ENCODE measurements at regions not wholly inside any gene's neighbourhood (a gene's known extent, or its start where the extent isn't known, plus 50 kb on each side); places are given as distances from the start of the nearest gene placed in this dataset.

- POLR2A ChIA-PET = no interaction called here
- RAD21 ChIA-PET (ENCODE audit: unreplicated experiment) = no interaction called here
- CTCF ChIA-PET = no interaction called here
Measured at GRCh38 chr20:6339176-6339575, 216.3 kb upstream of the FERMT1 start.

DNA sequence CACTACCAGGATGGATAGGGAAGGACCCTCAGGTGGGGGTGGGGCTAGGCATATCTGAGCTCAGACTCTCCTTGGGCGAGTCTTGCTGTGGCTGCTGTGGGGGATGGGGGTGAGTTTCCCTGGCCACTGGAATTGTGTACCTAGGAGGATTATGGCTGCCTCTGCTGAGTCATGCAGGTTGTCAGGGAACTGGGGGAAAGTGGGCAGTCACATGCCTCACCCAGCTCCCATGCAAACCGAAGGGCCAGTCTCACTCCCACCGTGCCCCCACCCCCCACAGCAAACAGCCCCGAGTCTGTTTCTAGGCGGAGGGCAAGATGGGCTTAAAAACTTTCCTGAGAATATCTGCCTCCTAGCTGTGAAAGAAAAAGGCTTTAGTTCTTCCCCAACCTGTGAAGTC lies 210.3 kb upstream of the FERMT1 start:
- H3K9me3 ChIP-seq (replicated peaks; ENCODE audit: control insufficient read depth, insufficient read depth, low read length) = no peaks in the 10 kb centered on the region
- no peak for ATAC-seq
- no peaks in the 10 kb centered on the region for H3K36me3 ChIP-seq (ENCODE audit: control insufficient read depth in 2 of 2, insufficient read depth in 2 of 2, low read length in 1 of 2)
- FAIRE-seq = no peak
- H4K20me1 ChIP-seq (ENCODE audit: control insufficient read depth, insufficient read depth) = no peaks in the 10 kb centered on the region
- no peak for DNase-seq (ENCODE audit: low read depth, low spot score)
- no peak overlapping the region for H3K4me2 ChIP-seq (ENCODE audit: control insufficient read depth, insufficient read depth)
- in situ Hi-C loops (cut with MboI) (no loop called here), intact Hi-C loops (cut with micrococcal nuclease; ENCODE audit: unreplicated experiment) (no loop called here)
- H3K27ac ChIP-seq (ENCODE audit: control insufficient read depth, insufficient read depth) = no peak overlapping the region
- no peaks in the 10 kb centered on the region for H3K4me1 ChIP-seq (ENCODE audit: control insufficient read depth, insufficient read depth, low read length)
- no peak overlapping the region for H2AFZ ChIP-seq (ENCODE audit: control insufficient read depth, low read depth, low read length)
- CTCF ChIA-PET = interaction anchor here (1.1 kb wide), 1 partner anchor 156 kb away, joined by 3 read pairs; no protein-coding TSS in a partner anchor
- POLR2A ChIA-PET = no interaction called here
- no peak overlapping the region for H3K9ac ChIP-seq (ENCODE audit: control insufficient read depth, insufficient read depth, low read length)
- WGBS (ENCODE audit: insufficient coverage, insufficient replicate concordance, low lambda C conversion rate, missing lambda C conversion rate) = 36% methylated on average over 5 of the region's 5 CpGs
- H3K4me3 ChIP-seq = no peak overlapping the region
- no TSS peak for BruUV-seq (replicated peaks)
- H3K27me3 ChIP-seq (replicated peaks in 1 of 2; ENCODE audit: control insufficient read depth in 2 of 2, insufficient read depth in 2 of 2, low read length in 1 of 2) = no peaks in the 10 kb centered on the region
- H3K79me2 ChIP-seq (ENCODE audit: control insufficient read depth, insufficient read depth, low read length) = no peaks in the 10 kb centered on the region
- RAD21 ChIA-PET (ENCODE audit: unreplicated experiment) = no interaction called here
- SMC1A ChIA-PET (ENCODE audit: uncharacterized antibody, unreplicated experiment) = interaction anchor here (0.7 kb wide), 2 partner anchors 11 to 1030 kb away, joined by 3 read pairs; no protein-coding TSS in a partner anchor
- no peak for TF ChIP-seq SREBF2 (IDR thresholded peaks at IDR 0.05; ENCODE audit: low read length)
- TF ChIP-seq BMI1 (IDR thresholded peaks at IDR 0.05; ENCODE audit: borderline replicate concordance) = no peak
- no peak for TF ChIP-seq RUNX3 (IDR thresholded peaks at IDR 0.05; ENCODE audit: low read length)
- TF ChIP-seq HDAC2 (IDR thresholded peaks at IDR 0.05) = no peak
- no peak for TF ChIP-seq CREM (IDR thresholded peaks at IDR 0.05; ENCODE audit: low read depth)
- TF ChIP-seq ELK1 (IDR thresholded peaks at IDR 0.05; ENCODE audit: low read depth, low read length) = no peak
- TF ChIP-seq HDAC6 (IDR thresholded peaks at IDR 0.05; ENCODE audit: unreplicated experiment) = no peak
- TF ChIP-seq ESRRA (IDR thresholded peaks at IDR 0.05; ENCODE audit: low read length) = no peak
- no peak for TF ChIP-seq KDM1A (IDR thresholded peaks at IDR 0.05; ENCODE audit: borderline replicate concordance)

More at GRCh38 chr20:6339176-6339575, 216.3 kb upstream of the FERMT1 start:
- 0 out of 4 replicates have a peak, but pooled peaks cover 0 to 1% of the 10 kb centered on the region in 2 experiments for H3K27me3 ChIP-seq (replicated peaks in 1 of 2; ENCODE audit: control insufficient read depth in 2 of 2, insufficient read depth in 2 of 2, low read length in 1 of 2)
- ATAC-seq (no peak), FAIRE-seq (no peak), DNase-seq (ENCODE audit: low read depth, low spot score) (no peak)
- H3K4me1 ChIP-seq (ENCODE audit: control insufficient read depth, insufficient read depth, low read length) = no peaks in the 10 kb centered on the region
- WGBS (ENCODE audit: insufficient coverage, insufficient replicate concordance, low lambda C conversion rate, missing lambda C conversion rate) = 0% methylated on average over 1 of the region's 1 CpG
- no peak overlapping the region for H3K4me3 ChIP-seq
- no peak overlapping the region for H3K9ac ChIP-seq (ENCODE audit: control insufficient read depth, insufficient read depth, low read length)
- SMC1A ChIA-PET (ENCODE audit: uncharacterized antibody, unreplicated experiment) = no interaction called here
- intact Hi-C loops (cut with micrococcal nuclease; ENCODE audit: unreplicated experiment) = no loop called here
- H4K20me1 ChIP-seq (ENCODE audit: control insufficient read depth, insufficient read depth) = no peaks in the 10 kb centered on the region
- no peaks in the 10 kb centered on the region for H3K79me2 ChIP-seq (ENCODE audit: control insufficient read depth, insufficient read depth, low read length)
- no peak overlapping the region for H2AFZ ChIP-seq (ENCODE audit: control insufficient read depth, low read depth, low read length)
- no TSS peak for BruUV-seq (replicated peaks)
- TF ChIP-seq HSF1 (IDR thresholded peaks at IDR 0.05; ENCODE audit: low read depth, low read length) (no peak), KAT2A (conservative IDR thresholded peaks at IDR 0.05; ENCODE audit: control insufficient read depth, low read depth, low read length) (no peak), NR2F1 (conservative IDR thresholded peaks at IDR 0.05) (no peak), ASH2L (IDR thresholded peaks at IDR 0.05; ENCODE audit: borderline replicate concordance, low read depth) (no peak), NFXL1 (IDR thresholded peaks at IDR 0.05; ENCODE audit: borderline replicate concordance) (no peak), JUND (IDR thresholded peaks at IDR 0.05; ENCODE audit: low read depth, low read length) (no peak), RBBP5 (conservative IDR thresholded peaks at IDR 0.05) (no peak)
- no peak overlapping the region for H3K27ac ChIP-seq (ENCODE audit: control insufficient read depth, insufficient read depth)
- no peak overlapping the region for H3K4me2 ChIP-seq (ENCODE audit: control insufficient read depth, insufficient read depth)
- H3K36me3 ChIP-seq (ENCODE audit: control insufficient read depth in 2 of 2, insufficient read depth in 2 of 2, low read length in 1 of 2) = no peaks in the 10 kb centered on the region
- in situ Hi-C loops (cut with MboI) = no loop called here
- no peaks in the 10 kb centered on the region for H3K9me3 ChIP-seq (replicated peaks; ENCODE audit: control insufficient read depth, insufficient read depth, low read length)

Measured in GM12878 (cell line).